Anterior cingulate cortex (tissue), 58 donors: ENCODE measurements at regions not wholly inside any gene's neighbourhood (a gene's known extent, or its start where the extent isn't known, plus 50 kb on each side); places are given as distances from the start of the nearest gene placed in this dataset.

ENCODE experiments used
- DNase-seq, 58 donors: peaks; one replicate each; lab custom pipeline; 2025; lab: John Stamatoyannopoulos, UW

GRCh38 chr1:204818998-204819397 is 51.7 kb upstream of the NFASC start:
- no peak for DNase-seq

- peak in 4 of 58 donors; percentile 17 to 32 (median 23) for DNase-seq
Observed at GRCh38 chr1:204819495-204819894, 51.2 kb upstream of the NFASC start.
